Heart right ventricle (tissue), 16 donors: ENCODE measurements at regions not wholly inside any gene's neighbourhood (a gene's known extent, or its start where the extent isn't known, plus 50 kb on each side); places are given as distances from the start of the nearest gene placed in this dataset.

Experiments
- ATAC-seq, 8 donors: fragments of 200-7000 bp; cut with Tn5 transposase; one replicate each; pipeline ENCODE4 v1.9.1; 2020; ENCODE audit warnings: mild to moderate bottlenecking in 8 of 8, moderate library complexity in 8 of 8, moderate number of reproducible peaks in 1 of 8
- DNase-seq, 2 donors: peaks; one replicate each; pipeline ENCODE4 v3.0.0-alpha.2; 2020
- H3K27ac ChIP-seq, 10 donors: fragments of 200-600 bp; sonication (generic) in 2 of 10; one replicate each; pipeline versions ENCODE4 v1.5.0 to v1.8.0; 2020 to 2022; ENCODE audit warnings: mild to moderate bottlenecking in 3 of 10
- H3K27me3 ChIP-seq, 7 donors: fragments of 200-600 bp; one replicate each; pipeline ENCODE4 v1.8.0; 2021 to 2022; ENCODE audit warnings: mild to moderate bottlenecking in 2 of 7
- H3K36me3 ChIP-seq, 9 donors: fragments of 200-600 bp; sonication (generic) in 1 of 9; one replicate each; pipeline versions ENCODE4 v1.5.0 to v1.8.0; 2020 to 2022; ENCODE audit warnings: mild to moderate bottlenecking in 2 of 9
- H3K4me1 ChIP-seq, 9 donors: fragments of 200-600 bp; sonication (generic) in 1 of 9; one replicate each; pipeline versions ENCODE4 v1.5.0 to v1.8.0; 2020 to 2022; ENCODE audit warnings: mild to moderate bottlenecking in 4 of 9
- H3K4me3 ChIP-seq, 10 donors: fragments of 200-600 bp; sonication (generic) in 2 of 10; one replicate each; pipeline versions ENCODE4 v1.5.0 to v1.8.0; 2020 to 2022; ENCODE audit warnings: mild to moderate bottlenecking in 7 of 10, moderate library complexity in 2 of 10
- H3K9me3 ChIP-seq, 11 donors: fragments of 200-600 bp in 10 of 11; sonication (generic) in 2 of 11; one replicate each; pipeline versions ENCODE4 v1.5.0 to v1.8.0; 2013 to 2022; ENCODE audit warnings: mild to moderate bottlenecking in 2 of 11, control low read depth in 1 of 11, moderate library complexity in 1 of 11
- CTCF ChIP-seq, 9 donors: fragments of 200-600 bp; sonication (generic) in 2 of 9; IDR thresholded peaks; one replicate each; pipeline versions ENCODE4 v1.5.0 to v1.8.0; 2021 to 2022; ENCODE audit warnings: antibody characterized with exemption in 9 of 9, mild to moderate bottlenecking in 5 of 9, moderate library complexity in 1 of 9
- WGBS, 2 donors: extraction: QIAGEN DNeasy Blood & Tissue Kit; methylation state at CpG; one replicate each; pipeline ENCODE4 v1.1.7; 2013; ENCODE audit warnings: inconsistent platforms in 1 of 2; 5-methylcytosine and 5-hydroxymethylcytosine counted together
- intact Hi-C, 10 donors: fragments of 100-400 bp; cut with DNase I; formaldehyde crosslinking; loops; one replicate each; pipeline versions ENCODE4 v1.11.1 to v1.14.2; 2022
- donor health status: Arrhythmogenic right ventricular cardiomyopathy.
- donor health status: ischemic (EF 13 %, LVEDD 7.1; RV severe dilation, severe dysfunction).
- donor health status: healthy with polysubstance abuse.
- donor health status: DM: no; HTN: yes; CAD: no.
- donor health status: DM: no; HTN: no; CAD: no.
- donor health status: ischemic (EF 25% LVEDD 6.9; RV normal size, moderate dysfunction).
- donor health status: ischemic (EF 25% LVEDD 5.7; RV mildly dilated, moderate dysfunction).
- donor health status: healthy.
- donor health status: DM: yes; HTN: yes; CAD: no.
- donor health status: Ischemic cardiomyopathy.
- donor health status: ischemic (EF 35%, LVEDD 5.7; RV mildly dilated, moderate dysfunction).
- donor health status: nonischemic (EF 11% LVEDD 7.7; RV severe dilation, severe dysfunction).
- donor health status: DM: yes; HTN: yes; CAD: no.
- donor health status: PGD.
- donor health status: ischemic (EF 29% LVEDD 5.4; RV normal size, mild dysfunction).
- donor health status: nonischemic (EF 23%, LVEDD 6.1; RV moderate dilation, normal function).

- DNase-seq = no peak
- intact Hi-C loops = no loop called here
- WGBS, 2 donors = 73 to 75% methylated on average over 10 of the region's 10 CpGs
Measured at GRCh38 chr21:31408301-31409088, 64.4 kb upstream of the TIAM1 start.

GRCh38 chr21:31406510-31406909, 62.4 kb upstream of the TIAM1 start:
- intact Hi-C loops = no loop called here
- 74 to 77% methylated on average over 2 of the region's 2 CpGs for WGBS, 2 donors
- Histone ChIP-seq H3K4me1 (peaks cover 0 to 4% (median 0%) of the 10 kb centered on the region in 9 donors), H3K27ac (no peak overlapping the region), H3K4me3 (no peak overlapping the region), H3K36me3 (no peaks in the 10 kb centered on the region), H3K9me3 (no peaks in the 10 kb centered on the region), H3K27me3 (no peaks in the 10 kb centered on the region)
- TF ChIP-seq CTCF (IDR thresholded peaks at IDR 0.05) = no peak
- DNase-seq (no peak), ATAC-seq (no peak)

More at GRCh38 chr21:31408301-31409088, 64.4 kb upstream of the TIAM1 start:
- H3K4me3 ChIP-seq = no peak overlapping the region
- peak in 5 of 8 donors; percentile 20 to 71 (median 24) for ATAC-seq
- H3K36me3 ChIP-seq = no peaks in the 10 kb centered on the region
- H3K4me1 ChIP-seq = peaks cover 0 to 4% (median 0%) of the 10 kb centered on the region in 9 donors
- peak overlapping the region in 7 of 10 donors; percentile 17 to 67 (median 34) for H3K27ac ChIP-seq
- no peak for TF ChIP-seq CTCF (IDR thresholded peaks at IDR 0.05)
- H3K27me3 ChIP-seq = no peaks in the 10 kb centered on the region
- H3K9me3 ChIP-seq = no peaks in the 10 kb centered on the region

- ATAC-seq (no peak), DNase-seq (no peak)
- TF ChIP-seq CTCF (IDR thresholded peaks at IDR 0.05) = no peak
- intact Hi-C loops = no loop called here
- Histone ChIP-seq H3K4me1 (peaks cover 0 to 4% (median 0%) of the 10 kb centered on the region in 9 donors), H3K9me3 (no peaks in the 10 kb centered on the region), H3K27me3 (no peaks in the 10 kb centered on the region), H3K4me3 (no peak overlapping the region), H3K36me3 (no peaks in the 10 kb centered on the region), H3K27ac (no peak overlapping the region)
- 62 to 66% methylated on average over 3 of the region's 3 CpGs for WGBS, 2 donors
Measured at GRCh38 chr21:31405604-31406003, 61.5 kb upstream of the TIAM1 start.

- ATAC-seq (no peak), DNase-seq (no peak)
- no peak overlapping the region for H3K27ac ChIP-seq
- H3K27me3 ChIP-seq = peaks cover 0 to 5% (median 0%) of the 10 kb centered on the region in 7 donors
- no peak for TF ChIP-seq CTCF (IDR thresholded peaks at IDR 0.05)
- H3K36me3 ChIP-seq = no peaks in the 10 kb centered on the region
- H3K4me3 ChIP-seq = no peak overlapping the region
- no peaks in the 10 kb centered on the region for H3K9me3 ChIP-seq
- 54 to 59% methylated on average over 6 of the region's 6 CpGs for WGBS, 2 donors
- H3K4me1 ChIP-seq = peaks cover 0 to 4% (median 0%) of the 10 kb centered on the region in 9 donors
- intact Hi-C loops = no loop called here
Measured at GRCh38 chr21:31403596-31404333, 59.7 kb upstream of the TIAM1 start.
